Panc1 (cell line): ENCODE measurements at regions not wholly inside any gene's neighbourhood (a gene's known extent, or its start where the extent isn't known, plus 50 kb on each side); places are given as distances from the start of the nearest gene placed in this dataset.

Experiments used
- POLR2AphosphoS5 ChIP-seq: IDR thresholded peaks from 2 replicates; pipeline ENCODE4 v1.6.1; 2012; ENCODE audit warnings: mild to moderate bottlenecking, low read depth, low read length, moderate library complexity
- SIN3A ChIP-seq: IDR thresholded peaks from 2 replicates; pipeline ENCODE4 v1.6.1; 2012; ENCODE audit warnings: low read depth, mild to moderate bottlenecking, low read length, moderate library complexity, borderline replicate concordance; ENCODE audit not compliant: insufficient read depth
- TCF7L2 ChIP-seq: IDR thresholded peaks from 2 replicates; pipeline ENCODE4 v1.6.1; 2011; ENCODE audit warnings: mild to moderate bottlenecking, low read depth, low read length, inconsistent platforms
- TF ChIP-seq, protein P1 (sequence below): fragments of 450-650 bp; IDR thresholded peaks from 2 replicates; pipeline ENCODE4 v1.5.1; 2017; ENCODE audit warnings: mild to moderate bottlenecking

DNA sequence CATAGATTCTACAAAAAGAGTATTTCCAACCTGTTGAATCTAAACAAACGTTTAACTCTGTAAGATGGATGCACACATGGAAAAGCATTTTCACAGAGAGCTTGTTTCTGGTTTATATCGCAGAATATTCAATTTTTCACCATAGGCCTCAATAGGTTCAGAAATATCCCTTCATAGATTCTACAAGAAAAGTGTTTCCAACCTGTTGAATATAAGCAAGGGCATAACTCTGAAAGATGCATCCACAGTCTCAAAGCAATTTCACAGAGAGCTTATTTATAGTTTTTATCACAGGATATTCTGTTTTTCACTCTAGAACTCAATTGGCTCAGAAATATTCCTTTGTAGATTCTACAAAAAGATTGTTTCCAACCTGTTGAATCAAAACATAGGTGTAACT, 1483.6 kb downstream of the UQCRFS1 start:
- TF ChIP-seq POLR2AphosphoS5 (no peak), TCF7L2 (no peak), SIN3A (no peak)
- TF ChIP-seq, protein P1, sequence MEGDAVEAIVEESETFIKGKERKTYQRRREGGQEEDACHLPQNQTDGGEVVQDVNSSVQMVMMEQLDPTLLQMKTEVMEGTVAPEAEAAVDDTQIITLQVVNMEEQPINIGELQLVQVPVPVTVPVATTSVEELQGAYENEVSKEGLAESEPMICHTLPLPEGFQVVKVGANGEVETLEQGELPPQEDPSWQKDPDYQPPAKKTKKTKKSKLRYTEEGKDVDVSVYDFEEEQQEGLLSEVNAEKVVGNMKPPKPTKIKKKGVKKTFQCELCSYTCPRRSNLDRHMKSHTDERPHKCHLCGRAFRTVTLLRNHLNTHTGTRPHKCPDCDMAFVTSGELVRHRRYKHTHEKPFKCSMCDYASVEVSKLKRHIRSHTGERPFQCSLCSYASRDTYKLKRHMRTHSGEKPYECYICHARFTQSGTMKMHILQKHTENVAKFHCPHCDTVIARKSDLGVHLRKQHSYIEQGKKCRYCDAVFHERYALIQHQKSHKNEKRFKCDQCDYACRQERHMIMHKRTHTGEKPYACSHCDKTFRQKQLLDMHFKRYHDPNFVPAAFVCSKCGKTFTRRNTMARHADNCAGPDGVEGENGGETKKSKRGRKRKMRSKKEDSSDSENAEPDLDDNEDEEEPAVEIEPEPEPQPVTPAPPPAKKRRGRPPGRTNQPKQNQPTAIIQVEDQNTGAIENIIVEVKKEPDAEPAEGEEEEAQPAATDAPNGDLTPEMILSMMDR: no peak
